ENCODE measurements at regions not wholly inside any gene's neighbourhood (a gene's known extent, or its start where the extent isn't known, plus 50 kb on each side); places are given as distances from the start of the nearest gene placed in this dataset.

GRCh38 chr2:120936476-120937334 is 201.0 kb downstream of the GLI2 start:
- H3K9ac ChIP-seq (replicated peaks; ENCODE audit: extremely low read depth, insufficient read depth, low read length), result no peak overlapping the region
- H3K4me1 ChIP-seq (ENCODE audit: control insufficient read depth, extremely low read depth, insufficient read depth, low read length), result no peaks in the 10 kb centered on the region
- DNase-seq (ENCODE audit: low read depth, low spot score) (no peak), FAIRE-seq (no peak)
- H3K36me3 ChIP-seq (ENCODE audit: control insufficient read depth in 2 of 2, extremely low read depth in 1 of 2, insufficient read depth in 2 of 2, low read length in 2 of 2), result no peaks in the 10 kb centered on the region
- H3K9me3 ChIP-seq (replicated peaks; ENCODE audit: control insufficient read depth, insufficient read depth, low read length), result no peaks in the 10 kb centered on the region
- H3K27ac ChIP-seq (ENCODE audit: insufficient read depth, low read depth, low read length), result no peak overlapping the region
- TF ChIP-seq CTCF (IDR thresholded peaks at IDR 0.05; ENCODE audit: extremely low read depth in 1 of 2, insufficient read depth in 1 of 2, low read depth in 1 of 2, low read length in 2 of 2) (no peak), POLR2AphosphoS5 (IDR thresholded peaks at IDR 0.05; ENCODE audit: insufficient read depth, low read depth, low read length) (no peak), GATA2 (IDR thresholded peaks at IDR 0.05; ENCODE audit: insufficient read depth, insufficient read length, low read depth, low read length) (no peak), EZH2 (IDR thresholded peaks at IDR 0.05; ENCODE audit: borderline replicate concordance, low read depth, low read length, severe bottlenecking) (no peak)
- H3K79me2 ChIP-seq (ENCODE audit: control insufficient read depth, insufficient read depth, low read length), result no peaks in the 10 kb centered on the region
- no peaks in the 10 kb centered on the region for H4K20me1 ChIP-seq (replicated peaks; ENCODE audit: control insufficient read depth, extremely low read depth, insufficient read depth, low read length)
- intact Hi-C loops (cut with micrococcal nuclease) (no loop called here), dilution Hi-C loops (cut with MboI; ENCODE audit: extremely low pct_ligation_motif_present, low sequenced_read_pairs) (no loop called here)
- CTCF ChIA-PET, result no interaction called here
- no peak overlapping the region for H3K4me2 ChIP-seq (ENCODE audit: insufficient read depth, low read length)
- POLR2A ChIA-PET, result no interaction called here
- H3K4me3 ChIP-seq (replicated peaks in 1 of 3; ENCODE audit: insufficient read depth in 1 of 3, low read depth in 1 of 3, low read length in 3 of 3), result no peak overlapping the region
- H3K27me3 ChIP-seq (ENCODE audit: control insufficient read depth in 2 of 2, insufficient read depth in 2 of 2, low read length in 2 of 2), result peaks cover 6 to 24% of the 10 kb centered on the region in 2 experiments
- no peak overlapping the region for H2AFZ ChIP-seq (ENCODE audit: low read depth, low read length)
- no TSS peak for BruUV-seq (replicated peaks)
- no peaks in the 10 kb centered on the region for H3K9me1 ChIP-seq (replicated peaks; ENCODE audit: control insufficient read depth, extremely low read depth, insufficient read depth, low read length)

GRCh38 chr2:120937686-120938044 is 202.0 kb downstream of the GLI2 start:
- Histone ChIP-seq H2AFZ (ENCODE audit: low read depth, low read length) (no peak overlapping the region), H3K36me3 (ENCODE audit: control insufficient read depth in 2 of 2, extremely low read depth in 1 of 2, insufficient read depth in 2 of 2, low read length in 2 of 2) (no peaks in the 10 kb centered on the region), H3K9ac (replicated peaks; ENCODE audit: extremely low read depth, insufficient read depth, low read length) (no peak overlapping the region), H3K9me1 (replicated peaks; ENCODE audit: control insufficient read depth, extremely low read depth, insufficient read depth, low read length) (no peaks in the 10 kb centered on the region), H3K27me3 (ENCODE audit: control insufficient read depth in 2 of 2, insufficient read depth in 2 of 2, low read length in 2 of 2) (peaks cover 9 to 24% of the 10 kb centered on the region in 2 experiments), H3K27ac (ENCODE audit: insufficient read depth, low read depth, low read length) (no peak overlapping the region), H3K4me3 (replicated peaks in 1 of 3; ENCODE audit: insufficient read depth in 1 of 3, low read depth in 1 of 3, low read length in 3 of 3) (no peak overlapping the region), H3K4me1 (ENCODE audit: control insufficient read depth, extremely low read depth, insufficient read depth, low read length) (no peaks in the 10 kb centered on the region), H3K79me2 (ENCODE audit: control insufficient read depth, insufficient read depth, low read length) (no peaks in the 10 kb centered on the region), H4K20me1 (replicated peaks; ENCODE audit: control insufficient read depth, extremely low read depth, insufficient read depth, low read length) (no peaks in the 10 kb centered on the region), H3K4me2 (ENCODE audit: insufficient read depth, low read length) (no peak overlapping the region), H3K9me3 (replicated peaks; ENCODE audit: control insufficient read depth, insufficient read depth, low read length) (no peaks in the 10 kb centered on the region)
- DNase-seq (ENCODE audit: low read depth, low spot score) (no peak), FAIRE-seq (no peak)
- CTCF ChIA-PET, result no interaction called here
- intact Hi-C loops (cut with micrococcal nuclease) (no loop called here), dilution Hi-C loops (cut with MboI; ENCODE audit: extremely low pct_ligation_motif_present, low sequenced_read_pairs) (no loop called here)
- TF ChIP-seq CTCF (IDR thresholded peaks at IDR 0.05; ENCODE audit: extremely low read depth in 1 of 2, insufficient read depth in 1 of 2, low read depth in 1 of 2, low read length in 2 of 2) (no peak), JUN (IDR thresholded peaks at IDR 0.05; ENCODE audit: borderline replicate concordance, insufficient read depth, insufficient read length, low read depth) (no peak), MYC (IDR thresholded peaks at IDR 0.05; ENCODE audit: low read depth, low read length) (no peak), GATA2 (IDR thresholded peaks at IDR 0.05; ENCODE audit: insufficient read depth, insufficient read length, low read depth, low read length) (no peak), FOS (IDR thresholded peaks at IDR 0.05; ENCODE audit: borderline replicate concordance, insufficient read depth, low read length) (no peak), POLR2A (IDR thresholded peaks at IDR 0.05; ENCODE audit: low read depth, low read length) (no peak), POLR2AphosphoS5 (IDR thresholded peaks at IDR 0.05; ENCODE audit: insufficient read depth, low read depth, low read length) (no peak), MAX (IDR thresholded peaks at IDR 0.05; ENCODE audit: insufficient read depth, insufficient read length) (no peak), EZH2 (IDR thresholded peaks at IDR 0.05; ENCODE audit: borderline replicate concordance, low read depth, low read length, severe bottlenecking) (no peak)
- BruUV-seq (replicated peaks), result no TSS peak
- POLR2A ChIA-PET, result no interaction called here
